Hepatocyte (in vitro differentiated cells): ENCODE measurements at regions not wholly inside any gene's neighbourhood (a gene's known extent, or its start where the extent isn't known, plus 50 kb on each side); places are given as distances from the start of the nearest gene placed in this dataset.

ENCODE experiments used
- DNase-seq: peaks from one replicate; pipeline ENCODE4 v3.0.0-alpha.2; 2016; ENCODE audit warnings: low spot score
- H2AFZ ChIP-seq: fragments of 200-600 bp; sonication (generic); 2 replicates; pipeline ENCODE4 v1.6.0; 2016; ENCODE audit warnings: antibody characterized with exemption, mild to moderate bottlenecking
- H3K27ac ChIP-seq: fragments of 200-600 bp; sonication (generic); 2 replicates; pipeline ENCODE4 v1.5.1; 2016; ENCODE audit warnings: mild to moderate bottlenecking
- H3K27me3 ChIP-seq: fragments of 200-600 bp; sonication (generic); 2 replicates; pipeline ENCODE4 v1.6.1; 2016
- H3K36me3 ChIP-seq: fragments of 200-600 bp; sonication (generic); replicated peaks from 2 replicates; pipeline ENCODE4 v1.5.1; 2016; ENCODE audit warnings: low read depth; ENCODE audit not compliant: insufficient read depth
- H3K4me1 ChIP-seq: fragments of 200-600 bp; sonication (generic); 2 replicates; pipeline ENCODE4 v1.5.1; 2016; ENCODE audit warnings: mild to moderate bottlenecking, moderate library complexity; ENCODE audit not compliant: insufficient read depth
- H3K4me2 ChIP-seq: fragments of 200-600 bp; sonication (generic); 2 replicates; pipeline ENCODE4 v1.6.0; 2016
- H3K4me3 ChIP-seq: fragments of 200-600 bp; sonication (generic); 2 replicates; pipeline ENCODE4 v1.5.1; 2016; ENCODE audit warnings: mild to moderate bottlenecking
- H3K79me2 ChIP-seq: fragments of 200-600 bp; sonication (generic); 2 replicates; pipeline ENCODE4 v1.6.0; 2017; ENCODE audit warnings: mild to moderate bottlenecking
- H3K9me2 ChIP-seq: fragments of 200-600 bp; sonication (generic); replicated peaks from 2 replicates; pipeline ENCODE4 v1.6.0; 2017; ENCODE audit warnings: mild to moderate bottlenecking; ENCODE audit not compliant: insufficient read depth
- H3K9me3 ChIP-seq: fragments of 200-600 bp; sonication (generic); 2 replicates; pipeline ENCODE4 v1.5.1; 2016; ENCODE audit warnings: low read depth, mild to moderate bottlenecking
- H4K20me1 ChIP-seq: fragments of 200-600 bp; sonication (generic); 2 replicates; pipeline ENCODE4 v1.6.0; 2016; ENCODE audit warnings: mild to moderate bottlenecking; ENCODE audit not compliant: insufficient read depth, poor library complexity, severe bottlenecking
- CTCF ChIP-seq: fragments of 200-600 bp; sonication (generic); IDR thresholded peaks from 2 replicates; pipeline ENCODE4 v1.5.1; 2016; ENCODE audit warnings: antibody characterized with exemption, mild to moderate bottlenecking; ENCODE audit not compliant: poor library complexity
- EZH2 ChIP-seq: fragments of 200-600 bp; sonication (generic); IDR thresholded peaks from 2 replicates; pipeline ENCODE4 v1.6.1; 2016; ENCODE audit warnings: antibody characterized with exemption, mild to moderate bottlenecking, borderline replicate concordance
- EZH2phosphoT487 ChIP-seq: fragments of 200-600 bp; sonication (generic); IDR thresholded peaks from one replicate; pipeline ENCODE4 v1.6.1; 2018; ENCODE audit warnings: antibody characterized with exemption, mild to moderate bottlenecking, low read depth, moderate library complexity; ENCODE audit not compliant: unreplicated experiment, severe bottlenecking
- WGBS: methylation state at CpG from one replicate; pipeline ENCODE4 v1.1.6; 2016; ENCODE audit warnings: low lambda C conversion rate; ENCODE audit errors: missing lambda C conversion rate; 5-methylcytosine and 5-hydroxymethylcytosine counted together

- Histone ChIP-seq H3K4me2 (no peak overlapping the region), H3K36me3 (no peaks in the 10 kb centered on the region), H3K4me1 (no peaks in the 10 kb centered on the region), H3K27me3 (no peaks in the 10 kb centered on the region), H3K9me2 (no peaks in the 10 kb centered on the region), H3K4me3 (no peak overlapping the region), H2AFZ (no peak overlapping the region), H3K27ac (no peak overlapping the region), H3K9me3 (no peaks in the 10 kb centered on the region), H4K20me1 (no peaks in the 10 kb centered on the region), H3K79me2 (no peaks in the 10 kb centered on the region)
- no peak for TF ChIP-seq CTCF
- no peak for TF ChIP-seq EZH2
- TF ChIP-seq EZH2phosphoT487, result no peak
- DNase-seq, result no peak
- 79% methylated on average over 1 of the region's 1 CpG for WGBS
Measured at GRCh38 chr12:25767606-25768005, 190.9 kb upstream of the RASSF8 start.

- no peak overlapping the region for H3K4me3 ChIP-seq
- WGBS, result 83% methylated on average over 2 of the region's 2 CpGs
- no peaks in the 10 kb centered on the region for H4K20me1 ChIP-seq
- H3K9me2 ChIP-seq, result no peaks in the 10 kb centered on the region
- H3K36me3 ChIP-seq, result no peaks in the 10 kb centered on the region
- H3K27me3 ChIP-seq, result no peaks in the 10 kb centered on the region
- no peaks in the 10 kb centered on the region for H3K4me1 ChIP-seq
- H3K79me2 ChIP-seq, result no peaks in the 10 kb centered on the region
- peak overlapping the region; percentile 8 for H3K27ac ChIP-seq
- H3K9me3 ChIP-seq, result no peaks in the 10 kb centered on the region
- TF ChIP-seq CTCF (no peak), EZH2 (no peak), EZH2phosphoT487 (no peak)
- no peak overlapping the region for H2AFZ ChIP-seq
- no peak overlapping the region for H3K4me2 ChIP-seq
- DNase-seq, result no peak
Measured at GRCh38 chr12:25768151-25768550, 190.3 kb upstream of the RASSF8 start.

- Histone ChIP-seq H4K20me1 (no peaks in the 10 kb centered on the region), H3K9me2 (no peaks in the 10 kb centered on the region), H3K4me3 (no peak overlapping the region), H3K27ac (peak overlapping the region; percentile 24), H3K9me3 (no peaks in the 10 kb centered on the region), H3K4me2 (no peak overlapping the region), H3K79me2 (no peaks in the 10 kb centered on the region), H3K4me1 (no peaks in the 10 kb centered on the region), H3K27me3 (no peaks in the 10 kb centered on the region), H2AFZ (no peak overlapping the region), H3K36me3 (no peaks in the 10 kb centered on the region)
- 68% methylated on average over 6 of the region's 6 CpGs for WGBS
- no peak for TF ChIP-seq EZH2
- TF ChIP-seq CTCF, result no peak
- no peak for TF ChIP-seq EZH2phosphoT487
- peak; percentile 26 for DNase-seq
Measured at GRCh38 chr12:25769082-25769945, 189.2 kb upstream of the RASSF8 start.
